ENCODE measurements at regions not wholly inside any gene's neighbourhood (a gene's known extent, or its start where the extent isn't known, plus 50 kb on each side); places are given as distances from the start of the nearest gene placed in this dataset.
A peak's percentile ranks its signal among the peaks of the same experiment; 100 is the strongest.

DNA sequence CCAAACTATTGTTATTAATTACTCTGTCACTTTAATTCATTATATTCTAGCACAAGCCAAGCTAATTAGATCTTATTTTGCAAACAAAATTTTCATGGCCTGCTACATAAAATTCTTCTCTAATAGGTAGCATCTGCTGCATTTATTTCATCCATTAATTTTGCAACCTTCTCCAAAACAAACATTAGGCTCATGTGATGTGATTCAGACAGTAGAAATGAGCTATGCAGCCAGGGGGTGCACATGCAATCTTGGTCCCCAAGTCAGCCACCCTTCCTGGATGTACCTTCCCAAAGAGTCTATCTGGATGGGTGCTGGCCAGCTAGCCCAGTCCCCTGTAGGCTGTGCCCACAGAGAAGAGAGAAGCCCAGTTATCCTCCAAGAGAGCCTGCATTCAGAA lies 242.1 kb upstream of the OSR1 start:
- DNase-seq (ENCODE audit: low spot score) = no peak

DNA sequence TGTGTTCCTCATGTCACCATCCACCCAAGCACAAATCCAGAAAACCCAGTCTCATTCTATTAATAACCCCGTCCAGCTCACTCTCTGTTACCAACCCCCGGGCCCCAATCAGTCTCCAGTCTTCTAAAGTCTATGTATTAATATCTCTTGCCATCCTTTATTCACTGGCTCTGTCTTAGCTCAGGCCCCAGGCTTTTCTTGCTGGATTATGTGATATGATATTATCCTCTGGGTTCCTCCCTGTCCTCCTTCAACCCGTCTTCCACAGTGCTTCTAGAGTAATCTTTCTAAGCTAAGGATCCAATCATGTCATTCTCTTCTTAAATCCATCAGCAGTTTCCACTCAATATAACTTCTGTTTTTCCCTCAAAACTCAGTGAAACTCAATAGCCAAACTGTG lies 240.5 kb upstream of the OSR1 start:
- DNase-seq (ENCODE audit: low spot score) = no peak

DNA sequence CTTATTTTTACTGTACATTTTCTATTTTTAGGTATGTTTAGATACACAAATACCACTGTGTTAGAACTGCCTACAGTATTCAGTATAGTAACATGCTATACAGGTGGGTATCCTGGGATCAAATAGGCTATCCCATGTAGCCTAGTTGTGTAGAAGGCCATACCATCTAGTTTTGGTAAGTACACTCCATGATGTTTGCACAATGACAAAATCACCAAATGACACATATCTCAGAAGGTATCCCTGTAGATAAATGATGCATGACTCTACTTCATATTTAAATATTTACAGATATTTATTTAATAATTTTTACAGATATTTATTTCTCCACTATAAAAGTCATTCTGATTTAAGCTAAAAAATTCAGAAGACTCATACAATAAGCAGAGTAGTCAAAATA lies 233.8 kb upstream of the OSR1 start:
- DNase-seq (ENCODE audit: low spot score) = no peak

GRCh38 chr2:19589791-19590190 lies 231.4 kb upstream of the OSR1 start:
- DNase-seq (ENCODE audit: low spot score) = no peak

GRCh38 chr2:19580830-19581229 lies 222.4 kb upstream of the OSR1 start:
- no peak for DNase-seq (ENCODE audit: low spot score)

DNA sequence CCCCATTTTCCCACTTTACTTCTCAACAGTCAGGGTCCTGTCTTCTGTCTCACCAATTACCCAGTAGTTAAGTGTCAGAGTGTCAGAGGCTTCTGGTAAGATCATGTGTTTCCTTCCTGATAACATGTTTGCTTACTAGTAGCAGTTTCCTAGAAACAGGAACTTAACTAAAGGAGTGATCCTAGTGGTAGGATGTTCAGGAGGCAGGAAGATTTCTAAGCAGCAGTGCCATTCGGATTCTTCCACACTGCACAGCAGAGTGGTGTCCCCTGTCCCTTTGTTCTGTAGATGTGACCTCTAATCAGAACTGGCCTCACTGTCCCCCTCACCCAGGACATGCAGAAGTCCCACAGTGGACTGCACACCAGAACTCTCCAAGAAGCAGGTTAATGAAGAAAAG lies 221.8 kb upstream of the OSR1 start:
- DNase-seq (ENCODE audit: low spot score) = no peak

GRCh38 chr2:19579461-19579860 lies 221.0 kb upstream of the OSR1 start:
- DNase-seq (ENCODE audit: low spot score) = no peak

DNA sequence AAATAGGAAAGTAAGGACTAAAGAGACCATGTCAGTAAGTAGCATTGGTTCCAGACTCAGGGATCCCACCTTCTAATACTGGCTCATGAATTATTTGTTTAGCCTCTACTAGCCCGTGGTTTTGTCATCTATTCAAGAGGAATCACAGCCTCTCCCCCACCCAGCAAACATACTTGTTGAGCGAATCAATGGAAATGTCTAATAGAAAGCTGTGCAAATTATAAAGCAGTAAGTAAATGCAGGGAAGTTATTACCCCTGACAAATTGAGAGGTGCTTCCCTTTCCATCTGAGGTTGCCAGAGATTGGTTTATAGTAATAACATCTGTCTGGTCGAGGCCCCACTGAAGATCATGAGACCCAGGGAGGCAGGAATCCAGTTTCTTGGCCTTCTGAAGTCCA lies 219.3 kb upstream of the OSR1 start:
- DNase-seq (ENCODE audit: low spot score) = no peak

- no peak for DNase-seq (ENCODE audit: low spot score)
Observed at GRCh38 chr2:19576411-19576810, 218.0 kb upstream of the OSR1 start.

GRCh38 chr2:19575641-19576040 lies 217.2 kb upstream of the OSR1 start:
- DNase-seq (ENCODE audit: low spot score) = no peak

GRCh38 chr2:19574778-19575260 lies 216.4 kb upstream of the OSR1 start:
- DNase-seq (ENCODE audit: low spot score) = no peak

DNA sequence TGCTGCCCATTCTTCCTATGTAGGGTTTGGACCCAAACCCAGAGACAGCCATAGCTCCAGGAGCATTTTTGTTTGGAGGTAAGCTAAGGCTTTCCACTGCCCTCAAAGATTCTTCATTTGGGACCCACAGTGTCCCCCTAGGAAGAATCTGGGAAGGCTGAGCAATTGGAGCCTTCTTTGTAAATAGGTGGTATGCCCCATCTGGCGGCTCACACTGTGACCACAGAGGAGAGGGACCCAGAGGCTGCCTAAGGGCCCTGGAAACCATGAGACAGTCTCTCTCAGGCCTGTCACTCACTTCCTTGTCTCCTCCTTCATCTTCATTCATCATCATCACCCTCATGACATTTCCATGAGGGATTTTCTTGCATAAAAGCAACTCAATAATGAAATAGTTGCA lies 215.4 kb upstream of the OSR1 start:
- no peak for DNase-seq (ENCODE audit: low spot score)

DNA sequence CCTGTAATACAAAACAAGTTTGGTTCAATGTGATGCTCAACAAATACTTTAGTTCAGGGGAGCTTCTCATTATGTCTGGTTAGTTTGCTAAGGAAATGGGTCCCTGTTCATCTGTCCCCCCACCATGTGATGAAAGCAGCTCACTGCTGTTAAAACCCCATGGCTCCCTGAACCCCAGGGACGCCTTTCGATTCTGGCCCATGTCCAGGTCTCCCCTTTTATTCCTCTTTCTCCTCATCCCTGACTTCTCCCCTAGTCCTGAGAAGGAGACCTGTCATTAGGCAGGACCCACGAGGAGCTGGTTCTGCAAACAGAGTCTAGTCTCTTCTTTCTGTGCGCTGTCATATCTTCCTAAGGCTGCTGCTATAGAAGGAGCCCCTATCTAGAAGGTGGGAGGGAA lies 213.3 kb upstream of the OSR1 start:
- DNase-seq (ENCODE audit: low spot score) = no peak

DNA sequence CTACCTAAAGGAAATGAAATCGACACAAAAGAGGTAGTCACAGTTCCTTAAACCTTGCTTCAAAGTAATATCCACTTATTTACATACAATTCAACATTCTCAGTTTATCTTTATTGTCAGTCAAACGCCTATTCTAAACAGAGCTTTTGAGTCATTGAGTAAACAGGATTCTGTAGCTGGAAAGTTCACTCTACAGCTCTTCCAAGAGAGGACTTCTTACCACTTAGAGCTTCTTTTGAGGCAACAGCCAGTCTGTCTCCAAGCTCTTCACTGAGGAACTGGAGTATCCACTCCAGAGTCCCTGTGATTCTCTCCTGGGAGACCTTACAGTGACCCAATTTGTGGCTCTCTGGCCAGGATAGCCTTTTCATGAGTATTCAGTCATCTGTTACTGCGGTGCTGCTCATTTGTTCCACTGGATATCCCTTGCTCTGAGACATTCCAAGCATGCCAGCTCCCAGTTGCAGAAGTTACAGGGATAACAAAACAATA lies 210.9 kb upstream of the OSR1 start:
- DNase-seq (ENCODE audit: low spot score) = peak; percentile 61

GRCh38 chr2:19568809-19569208 lies 210.4 kb upstream of the OSR1 start:
- peak; percentile 31 for DNase-seq (ENCODE audit: low spot score)

DNA sequence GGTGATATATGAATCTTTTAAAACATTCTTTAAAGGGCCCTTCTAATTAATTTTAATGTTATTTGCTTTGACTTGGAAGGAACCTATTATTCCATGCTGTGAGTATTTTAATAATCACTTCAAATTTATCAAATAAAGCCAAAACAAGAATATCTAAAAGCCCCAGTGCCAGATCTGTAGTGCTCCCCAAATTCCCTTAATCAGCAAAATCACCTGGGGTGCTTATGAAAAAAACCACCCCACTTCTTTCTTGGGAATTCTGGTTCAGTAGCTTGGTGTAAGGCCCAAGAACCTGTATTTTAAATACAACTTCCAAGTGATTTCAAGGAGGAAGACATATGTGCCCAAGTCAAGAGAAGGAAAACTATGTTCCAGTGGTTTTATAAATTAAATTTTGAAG lies 202.4 kb upstream of the OSR1 start:
- no peak for DNase-seq (ENCODE audit: low spot score)

DNA sequence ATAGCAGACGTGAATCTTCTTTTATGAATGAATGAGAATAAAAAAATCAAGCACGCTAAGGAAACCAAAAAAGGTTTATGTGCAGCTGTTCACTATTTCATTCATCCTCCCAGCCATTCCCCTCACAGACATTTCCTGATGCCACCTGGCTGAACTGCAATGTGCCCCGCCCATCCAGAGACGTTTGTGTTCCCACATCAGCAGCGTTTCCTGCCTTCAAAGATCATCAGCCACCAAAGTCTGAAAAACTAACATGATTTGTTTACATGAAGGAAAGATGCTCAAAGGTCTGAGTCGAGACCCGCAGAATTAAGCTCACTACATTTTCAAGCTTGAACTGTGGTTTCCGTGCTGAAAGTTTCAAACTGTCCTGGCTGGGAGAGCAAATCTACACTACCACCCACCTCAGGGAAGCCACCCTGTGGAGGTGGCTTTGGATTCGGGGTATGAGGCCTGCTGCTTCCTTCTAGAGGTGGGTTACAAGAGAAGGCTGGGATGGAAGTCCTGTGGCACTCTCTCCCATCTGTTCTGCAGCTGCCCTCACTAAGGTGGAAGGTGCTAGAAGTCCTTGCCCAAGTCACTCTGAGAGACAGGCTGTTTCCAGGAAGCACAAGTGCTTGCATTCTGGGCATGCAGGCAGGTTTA lies 201.3 kb upstream of the OSR1 start:
- DNase-seq (ENCODE audit: low spot score) = no peak

- no peak for DNase-seq (ENCODE audit: low spot score)
Observed at GRCh38 chr2:19556648-19557047, 198.2 kb upstream of the OSR1 start.

- DNase-seq (ENCODE audit: low spot score) = no peak
Observed at GRCh38 chr2:19554520-19554919, 196.1 kb upstream of the OSR1 start.

- no peak for DNase-seq (ENCODE audit: low spot score)
Observed at GRCh38 chr2:19552270-19552669, 193.8 kb upstream of the OSR1 start.

- no peak for DNase-seq (ENCODE audit: low spot score)
Observed at GRCh38 chr2:19550750-19551149, 192.3 kb upstream of the OSR1 start.

GRCh38 chr2:19549821-19550220 lies 191.4 kb upstream of the OSR1 start:
- DNase-seq (ENCODE audit: low spot score) = no peak

DNA sequence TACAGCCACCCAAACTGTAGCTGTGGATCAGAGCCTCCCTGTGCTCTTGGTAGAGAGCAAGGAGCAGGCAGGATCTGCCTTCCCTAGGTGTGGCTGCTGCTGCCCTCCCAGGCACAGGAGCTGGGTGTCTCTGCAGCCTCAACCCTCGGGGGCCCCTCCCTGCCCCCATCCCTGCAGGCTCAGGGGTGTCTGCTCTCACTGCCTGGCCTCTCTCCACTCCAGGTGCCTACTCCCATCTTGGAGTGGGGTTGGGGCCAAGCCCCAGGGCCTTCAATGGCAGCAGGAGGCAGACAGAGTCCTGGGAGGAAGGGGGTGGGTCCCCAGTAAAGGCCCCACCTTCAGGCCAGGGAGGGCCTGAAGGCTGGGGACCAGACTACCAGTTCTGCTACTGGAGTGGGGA lies 189.7 kb upstream of the OSR1 start:
- no peak for DNase-seq (ENCODE audit: low spot score)

DNA sequence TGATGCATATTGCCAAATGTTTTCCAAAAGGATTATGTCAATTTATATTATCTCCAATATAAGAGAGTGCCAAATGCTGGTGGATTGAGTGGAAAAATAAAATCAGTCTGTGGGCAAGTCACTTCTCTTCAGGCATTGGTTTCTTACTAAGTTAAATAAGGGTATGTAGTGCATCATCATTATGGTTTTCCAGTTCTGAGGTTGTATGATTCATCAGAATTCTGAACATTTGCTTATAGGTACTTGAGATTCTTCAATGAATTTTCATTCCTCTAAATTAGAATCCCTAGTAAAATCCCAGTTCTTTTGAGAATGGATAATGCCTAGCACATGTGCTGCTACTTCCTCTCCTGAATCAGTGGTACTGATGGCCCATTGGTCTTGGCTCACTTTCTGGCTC lies 188.9 kb upstream of the OSR1 start:
- DNase-seq (ENCODE audit: low spot score) = no peak

GRCh38 chr2:19545507-19545906 lies 187.1 kb upstream of the OSR1 start:
- no peak for DNase-seq (ENCODE audit: low spot score)
